ENCODE measurements at regions not wholly inside any gene's neighbourhood (a gene's known extent, or its start where the extent isn't known, plus 50 kb on each side); places are given as distances from the start of the nearest gene placed in this dataset.

- H3K27me3 ChIP-seq (ENCODE audit: insufficient read depth in 3 of 3, low read length in 2 of 3), result no peaks in the 10 kb centered on the region
- no peak for TF ChIP-seq CTCF (IDR thresholded peaks at IDR 0.05)
- H3K4me3 ChIP-seq, result no peak overlapping the region
- H3K36me3 ChIP-seq (ENCODE audit: insufficient read depth in 1 of 2, low read depth in 1 of 2), result no peaks in the 10 kb centered on the region
- intact Hi-C loops (cut with DNase I), result no loop called here
- 56 to 66% (median 64%) methylated on average over 4 of the region's 4 CpGs for WGBS, 3 donors
- no peaks in the 10 kb centered on the region for H3K9me3 ChIP-seq
- H3K4me1 ChIP-seq, result no peaks in the 10 kb centered on the region
- no peak overlapping the region for H3K27ac ChIP-seq
- no peak for DNase-seq
- no peak for ATAC-seq
Measured at GRCh38 chr3:118778201-118778600, 256.4 kb downstream of the IGSF11 start.

- Histone ChIP-seq H3K27me3 (ENCODE audit: insufficient read depth in 3 of 3, low read length in 2 of 3) (no peaks in the 10 kb centered on the region), H3K4me3 (no peak overlapping the region), H3K9me3 (no peaks in the 10 kb centered on the region), H3K4me1 (no peaks in the 10 kb centered on the region), H3K27ac (no peak overlapping the region), H3K36me3 (ENCODE audit: insufficient read depth in 1 of 2, low read depth in 1 of 2) (no peaks in the 10 kb centered on the region)
- ATAC-seq (no peak), DNase-seq (no peak)
- intact Hi-C loops (cut with DNase I), result no loop called here
- 49 to 69% (median 62%) methylated on average over 3 of the region's 3 CpGs for WGBS, 3 donors
- no peak for TF ChIP-seq CTCF (IDR thresholded peaks at IDR 0.05)
Measured at GRCh38 chr3:118781232-118781631, 253.4 kb downstream of the IGSF11 start.

GRCh38 chr3:118781839-118782238, 252.8 kb downstream of the IGSF11 start:
- no peak overlapping the region for H3K27ac ChIP-seq

GRCh38 chr3:118782755-118783202, 251.9 kb downstream of the IGSF11 start:
- H3K27ac ChIP-seq, result no peak overlapping the region

More at GRCh38 chr3:118781839-118782238, 252.8 kb downstream of the IGSF11 start:
- Histone ChIP-seq H3K9me3 (no peaks in the 10 kb centered on the region), H3K36me3 (ENCODE audit: insufficient read depth in 1 of 2, low read depth in 1 of 2) (no peaks in the 10 kb centered on the region), H3K4me1 (no peaks in the 10 kb centered on the region), H3K27me3 (ENCODE audit: insufficient read depth in 3 of 3, low read length in 2 of 3) (no peaks in the 10 kb centered on the region), H3K4me3 (no peak overlapping the region)
- ATAC-seq (no peak), DNase-seq (no peak)
- TF ChIP-seq CTCF (IDR thresholded peaks at IDR 0.05), result no peak
- 62 to 67% (median 64%) methylated on average over 1 of the region's 1 CpG for WGBS, 3 donors
- intact Hi-C loops (cut with DNase I), result no loop called here

More at GRCh38 chr3:118782755-118783202, 251.9 kb downstream of the IGSF11 start:
- intact Hi-C loops (cut with DNase I), result no loop called here
- no peaks in the 10 kb centered on the region for H3K36me3 ChIP-seq (ENCODE audit: insufficient read depth in 1 of 2, low read depth in 1 of 2)
- TF ChIP-seq CTCF (IDR thresholded peaks at IDR 0.05), result no peak
- H3K27me3 ChIP-seq (ENCODE audit: insufficient read depth in 3 of 3, low read length in 2 of 3), result no peaks in the 10 kb centered on the region
- H3K4me3 ChIP-seq, result no peak overlapping the region
- WGBS, 3 donors, result 19 to 26% (median 21%) methylated on average over 2 of the region's 2 CpGs
- H3K4me1 ChIP-seq, result no peaks in the 10 kb centered on the region
- H3K9me3 ChIP-seq, result no peaks in the 10 kb centered on the region
- DNase-seq (no peak), ATAC-seq (no peak)
